ENCODE measurements at regions not wholly inside any gene's neighbourhood (a gene's known extent, or its start where the extent isn't known, plus 50 kb on each side); places are given as distances from the start of the nearest gene placed in this dataset.

DNA sequence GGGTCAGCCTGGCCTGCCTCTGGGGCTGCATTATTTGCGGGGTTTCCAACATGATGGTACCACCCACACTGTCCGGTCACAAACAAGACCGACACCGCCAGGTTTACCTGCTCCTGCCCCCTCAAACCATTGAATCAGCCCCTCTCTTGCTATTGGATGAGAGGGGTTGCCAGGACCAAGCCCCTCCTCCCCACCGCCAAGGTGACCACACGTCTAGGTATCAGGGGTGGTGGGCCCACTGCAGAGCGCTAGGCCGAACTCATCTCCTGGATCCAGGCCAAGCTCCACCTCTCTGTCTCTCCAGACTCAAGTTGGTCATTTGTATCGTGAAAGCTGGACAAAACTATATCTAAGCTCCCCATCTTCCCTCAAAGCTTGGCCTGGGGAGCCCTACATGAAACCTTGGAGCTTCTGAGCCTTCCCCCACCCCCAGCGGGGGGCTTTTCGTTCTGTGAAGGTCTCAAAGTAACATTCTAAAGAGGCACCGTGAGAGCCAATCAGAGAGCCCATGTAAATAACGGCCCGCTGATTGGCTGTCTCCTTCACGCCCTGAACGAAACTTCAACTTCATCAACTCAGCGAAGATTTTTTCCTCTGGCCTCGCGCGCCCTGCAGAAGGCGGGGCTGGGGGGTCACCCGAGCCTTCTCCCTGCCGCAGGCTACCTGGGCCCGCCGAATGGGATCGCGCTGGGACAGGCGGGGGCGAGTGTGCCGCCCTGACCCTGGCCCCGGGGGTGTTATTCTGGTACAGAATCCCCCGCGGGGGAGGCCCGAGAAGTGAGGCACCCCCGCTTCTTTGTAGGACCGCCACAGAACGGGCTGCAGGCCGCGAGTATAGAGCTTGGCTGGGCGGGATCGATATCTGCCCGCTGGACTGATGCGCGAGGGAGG lies 49.6 kb upstream of the PSD2 start:
- Histone ChIP-seq H3K4me1 (peaks cover 31% of the 10 kb centered on the region), H3K36me3 (replicated peaks in 1 of 2; ENCODE audit: insufficient read depth in 1 of 2, low read depth in 2 of 2) (no peaks in the 10 kb centered on the region), H3K4me3 (no peak overlapping the region), H3K27ac (no peak overlapping the region), H3K9me3 (no peaks in the 10 kb centered on the region), H3K27me3 (peaks cover 0 to 10% of the 10 kb centered on the region in 2 donors)
- DNase-seq (peak; percentile 53 to 71 (median 67)), ATAC-seq (peak; percentile 67)
- intact Hi-C loops (cut with DNase I), result no loop called here
- WGBS, 2 donors, result 16 to 18% methylated on average over 21 to 44 of the region's 44 CpGs
- peak in 1 of 3 donors; percentile 7 for TF ChIP-seq POLR2A (IDR thresholded peaks at IDR 0.05)
- TF ChIP-seq, protein P1, sequence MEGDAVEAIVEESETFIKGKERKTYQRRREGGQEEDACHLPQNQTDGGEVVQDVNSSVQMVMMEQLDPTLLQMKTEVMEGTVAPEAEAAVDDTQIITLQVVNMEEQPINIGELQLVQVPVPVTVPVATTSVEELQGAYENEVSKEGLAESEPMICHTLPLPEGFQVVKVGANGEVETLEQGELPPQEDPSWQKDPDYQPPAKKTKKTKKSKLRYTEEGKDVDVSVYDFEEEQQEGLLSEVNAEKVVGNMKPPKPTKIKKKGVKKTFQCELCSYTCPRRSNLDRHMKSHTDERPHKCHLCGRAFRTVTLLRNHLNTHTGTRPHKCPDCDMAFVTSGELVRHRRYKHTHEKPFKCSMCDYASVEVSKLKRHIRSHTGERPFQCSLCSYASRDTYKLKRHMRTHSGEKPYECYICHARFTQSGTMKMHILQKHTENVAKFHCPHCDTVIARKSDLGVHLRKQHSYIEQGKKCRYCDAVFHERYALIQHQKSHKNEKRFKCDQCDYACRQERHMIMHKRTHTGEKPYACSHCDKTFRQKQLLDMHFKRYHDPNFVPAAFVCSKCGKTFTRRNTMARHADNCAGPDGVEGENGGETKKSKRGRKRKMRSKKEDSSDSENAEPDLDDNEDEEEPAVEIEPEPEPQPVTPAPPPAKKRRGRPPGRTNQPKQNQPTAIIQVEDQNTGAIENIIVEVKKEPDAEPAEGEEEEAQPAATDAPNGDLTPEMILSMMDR (IDR thresholded peaks at IDR 0.05), result no peak

All from body of pancreas (tissue), 4 donors.